HFF-Myc (cell line): ENCODE measurements at regions not wholly inside any gene's neighbourhood (a gene's known extent, or its start where the extent isn't known, plus 50 kb on each side); places are given as distances from the start of the nearest gene placed in this dataset.

ENCODE experiments used
- DNase-seq: peaks from one replicate; pipeline ENCODE4 v3.0.0-alpha.2; 2011; ENCODE audit warnings: low read depth; ENCODE audit errors: extremely low read depth
- H3K4me3 ChIP-seq: replicated peaks from 2 replicates; pipeline ENCODE4 v1.5.1; 2011; ENCODE audit warnings: low read depth, mild to moderate bottlenecking, control low read depth, low read length
- TF ChIP-seq, protein P1 (sequence below): IDR thresholded peaks from 2 replicates; pipeline ENCODE4 v1.5.1; 2012; ENCODE audit warnings: mild to moderate bottlenecking, low read depth, low read length, control low read depth; ENCODE audit errors: missing control alignments

DNA sequence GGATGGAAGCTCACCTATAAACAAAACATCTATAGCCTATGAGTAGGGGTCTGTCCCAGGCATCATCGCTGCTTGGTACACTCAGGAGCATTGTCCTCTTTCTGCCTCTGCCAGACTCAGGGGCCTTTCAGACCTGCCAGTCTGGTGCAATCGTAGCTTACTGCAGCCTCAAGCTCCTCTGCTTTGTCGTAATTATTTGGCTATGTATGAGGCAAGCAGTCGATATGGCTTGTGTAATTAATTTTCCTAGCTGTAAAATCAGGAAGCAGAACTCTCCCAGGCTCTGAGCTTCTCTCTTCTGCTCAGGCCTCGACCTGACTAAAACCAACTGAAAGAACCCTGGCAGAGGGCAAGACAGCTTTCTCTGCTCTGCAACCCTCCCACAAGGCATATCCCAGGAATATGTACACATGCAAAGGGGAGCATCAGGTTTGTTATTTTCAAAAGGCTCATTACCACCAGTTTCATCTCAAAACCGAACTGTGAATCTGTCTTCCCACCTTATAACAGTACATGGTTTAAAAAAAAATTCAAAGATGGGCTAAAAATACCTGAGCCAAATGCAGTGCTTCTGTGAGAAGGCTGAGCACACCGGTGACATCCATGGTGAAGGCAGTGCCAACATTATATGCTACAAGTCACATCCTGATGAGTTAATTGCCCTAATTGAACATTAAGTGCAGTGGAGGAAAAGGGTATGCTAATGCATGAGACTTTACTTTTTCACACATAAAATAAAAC lies 309.2 kb upstream of the EMCN start:
- TF ChIP-seq, protein P1, sequence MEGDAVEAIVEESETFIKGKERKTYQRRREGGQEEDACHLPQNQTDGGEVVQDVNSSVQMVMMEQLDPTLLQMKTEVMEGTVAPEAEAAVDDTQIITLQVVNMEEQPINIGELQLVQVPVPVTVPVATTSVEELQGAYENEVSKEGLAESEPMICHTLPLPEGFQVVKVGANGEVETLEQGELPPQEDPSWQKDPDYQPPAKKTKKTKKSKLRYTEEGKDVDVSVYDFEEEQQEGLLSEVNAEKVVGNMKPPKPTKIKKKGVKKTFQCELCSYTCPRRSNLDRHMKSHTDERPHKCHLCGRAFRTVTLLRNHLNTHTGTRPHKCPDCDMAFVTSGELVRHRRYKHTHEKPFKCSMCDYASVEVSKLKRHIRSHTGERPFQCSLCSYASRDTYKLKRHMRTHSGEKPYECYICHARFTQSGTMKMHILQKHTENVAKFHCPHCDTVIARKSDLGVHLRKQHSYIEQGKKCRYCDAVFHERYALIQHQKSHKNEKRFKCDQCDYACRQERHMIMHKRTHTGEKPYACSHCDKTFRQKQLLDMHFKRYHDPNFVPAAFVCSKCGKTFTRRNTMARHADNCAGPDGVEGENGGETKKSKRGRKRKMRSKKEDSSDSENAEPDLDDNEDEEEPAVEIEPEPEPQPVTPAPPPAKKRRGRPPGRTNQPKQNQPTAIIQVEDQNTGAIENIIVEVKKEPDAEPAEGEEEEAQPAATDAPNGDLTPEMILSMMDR = no peak
- no peak for DNase-seq
- no peak overlapping the region for H3K4me3 ChIP-seq

DNA sequence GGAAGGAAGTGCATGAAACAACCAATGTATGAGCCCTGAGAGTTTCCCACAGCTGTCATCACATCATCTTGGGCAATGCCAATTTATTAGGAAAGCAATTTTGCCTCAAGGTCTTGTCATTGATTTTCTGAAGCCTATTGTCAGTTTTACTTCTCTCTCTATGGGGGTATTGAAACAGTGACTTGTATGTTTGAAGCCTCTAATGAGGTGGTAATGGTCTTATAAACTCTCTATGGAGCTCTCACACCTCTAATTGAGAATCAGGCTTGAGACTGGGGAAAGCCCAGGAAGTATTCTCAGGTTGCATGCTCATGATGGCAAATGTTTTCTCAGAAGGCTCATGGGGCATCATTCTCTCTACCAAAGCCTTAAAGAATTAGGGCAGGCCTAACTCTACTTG lies 308.2 kb upstream of the EMCN start:
- H3K4me3 ChIP-seq = no peak overlapping the region
- DNase-seq = no peak
- TF ChIP-seq, protein P1 = no peak

DNA sequence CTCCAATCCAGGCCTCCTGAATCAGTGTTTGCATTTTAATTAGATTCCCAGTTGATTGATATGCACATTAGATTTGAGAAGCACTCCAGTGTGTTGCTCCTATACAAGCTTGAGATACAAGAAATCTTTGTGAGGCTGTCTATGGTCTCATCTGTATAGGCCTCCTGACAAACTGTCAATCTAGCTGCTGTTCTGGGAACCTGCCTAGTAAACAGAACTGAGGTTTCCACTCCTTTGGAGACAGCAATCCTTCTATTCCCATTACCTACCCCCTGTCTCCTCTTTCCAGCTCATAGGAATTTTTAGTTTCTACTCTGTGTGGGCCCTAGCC lies 306.1 kb upstream of the EMCN start:
- DNase-seq = no peak
- TF ChIP-seq, protein P1 = no peak
- H3K4me3 ChIP-seq = no peak overlapping the region

DNA sequence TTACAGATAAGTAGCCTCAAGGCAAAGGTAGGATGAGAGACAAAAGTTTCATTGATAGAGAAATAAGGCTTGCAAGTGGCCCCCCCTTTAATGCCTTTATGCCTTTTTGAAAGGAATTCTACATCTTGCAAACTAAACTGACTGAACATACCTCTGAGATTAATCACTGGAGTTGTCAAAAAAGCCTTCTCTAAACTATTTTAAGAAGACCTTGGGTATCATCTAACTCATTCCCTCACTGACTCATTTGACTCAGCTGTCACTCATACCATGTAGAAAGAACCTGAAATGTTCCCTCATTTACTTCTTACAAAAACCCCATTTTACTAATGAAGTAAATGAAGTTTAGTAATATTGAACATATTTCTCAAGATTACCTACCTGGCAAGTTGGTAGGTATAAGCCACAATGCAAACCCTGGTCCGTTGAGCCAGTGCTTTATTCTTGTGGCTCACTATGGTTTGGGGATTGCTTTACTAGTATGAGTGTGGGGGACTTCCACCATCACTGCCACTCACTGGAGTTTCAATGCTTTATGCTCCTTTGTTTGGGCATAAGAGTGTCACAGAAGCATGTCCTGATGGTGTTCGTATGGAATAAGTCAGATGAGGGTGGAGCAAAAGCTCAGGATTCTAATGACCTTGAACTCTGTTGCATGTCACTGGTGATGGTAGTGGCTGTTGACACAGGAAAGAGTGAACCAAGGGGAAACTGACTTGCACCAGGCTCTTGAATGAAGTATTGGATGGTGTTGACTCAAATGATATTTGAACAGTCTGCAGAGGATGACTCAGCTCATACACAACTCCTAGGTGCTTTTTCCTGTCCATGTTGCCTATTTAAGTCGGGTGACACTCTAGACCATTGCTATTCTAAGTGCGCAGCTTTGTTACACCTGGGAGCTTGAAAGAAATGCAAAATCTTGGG lies 305.5 kb upstream of the EMCN start:
- TF ChIP-seq, protein P1 = no peak
- DNase-seq = no peak

DNA sequence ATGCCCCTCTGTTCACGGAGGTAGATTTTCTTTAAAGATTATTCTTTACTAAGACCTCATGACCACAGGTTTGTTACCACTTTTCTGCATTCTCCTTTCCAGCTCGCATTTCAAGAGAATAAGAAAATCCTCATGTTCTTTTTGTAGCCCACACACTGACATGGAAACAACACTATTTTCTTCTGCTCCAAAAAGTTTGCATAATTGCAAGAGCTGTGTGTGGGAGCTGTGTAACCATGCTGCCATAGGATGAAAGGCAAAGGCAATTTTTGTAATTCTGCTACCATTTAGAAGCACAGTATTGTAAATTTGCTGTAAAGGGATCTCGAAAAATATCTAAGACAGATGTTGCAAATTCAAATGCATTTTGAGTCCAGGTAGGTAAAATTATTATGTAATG lies 302.4 kb upstream of the EMCN start:
- TF ChIP-seq, protein P1 = no peak
- no peak for DNase-seq
- H3K4me3 ChIP-seq = no peak overlapping the region

More for the DNA sequence above, 305.5 kb upstream of the EMCN start:
- H3K4me3 ChIP-seq = no peak overlapping the region

DNA sequence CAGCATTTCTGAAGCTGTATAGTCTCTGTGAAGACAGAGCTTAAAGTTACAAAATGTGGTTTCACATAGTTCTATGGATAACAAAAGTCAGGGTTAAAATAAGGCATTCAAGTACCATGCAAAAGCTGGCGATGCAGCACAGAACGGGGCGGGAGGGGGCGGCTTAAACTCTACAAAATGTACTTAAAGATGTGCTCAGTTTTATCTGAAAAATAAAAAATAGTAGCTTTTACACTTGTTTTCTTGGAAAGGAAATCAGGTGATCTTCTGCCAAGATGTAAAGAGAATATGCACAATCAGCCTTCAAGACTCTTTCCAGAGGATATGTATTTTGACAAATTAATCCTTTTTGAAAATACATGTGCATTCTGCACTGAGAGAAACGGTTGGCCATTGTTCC lies 301.7 kb upstream of the EMCN start:
- DNase-seq = no peak
- H3K4me3 ChIP-seq = no peak overlapping the region
- TF ChIP-seq, protein P1 = no peak
